GM12874 (cell line): ENCODE measurements at regions not wholly inside any gene's neighbourhood (a gene's known extent, or its start where the extent isn't known, plus 50 kb on each side); places are given as distances from the start of the nearest gene placed in this dataset.

ENCODE experiments used
- TF ChIP-seq, protein P1 (sequence below): IDR thresholded peaks from 2 replicates; pipeline ENCODE4 v1.5.1; 2011; ENCODE audit warnings: low read depth, mild to moderate bottlenecking, control low read depth, low read length, moderate library complexity; ENCODE audit not compliant: insufficient read depth

- TF ChIP-seq, protein P1, sequence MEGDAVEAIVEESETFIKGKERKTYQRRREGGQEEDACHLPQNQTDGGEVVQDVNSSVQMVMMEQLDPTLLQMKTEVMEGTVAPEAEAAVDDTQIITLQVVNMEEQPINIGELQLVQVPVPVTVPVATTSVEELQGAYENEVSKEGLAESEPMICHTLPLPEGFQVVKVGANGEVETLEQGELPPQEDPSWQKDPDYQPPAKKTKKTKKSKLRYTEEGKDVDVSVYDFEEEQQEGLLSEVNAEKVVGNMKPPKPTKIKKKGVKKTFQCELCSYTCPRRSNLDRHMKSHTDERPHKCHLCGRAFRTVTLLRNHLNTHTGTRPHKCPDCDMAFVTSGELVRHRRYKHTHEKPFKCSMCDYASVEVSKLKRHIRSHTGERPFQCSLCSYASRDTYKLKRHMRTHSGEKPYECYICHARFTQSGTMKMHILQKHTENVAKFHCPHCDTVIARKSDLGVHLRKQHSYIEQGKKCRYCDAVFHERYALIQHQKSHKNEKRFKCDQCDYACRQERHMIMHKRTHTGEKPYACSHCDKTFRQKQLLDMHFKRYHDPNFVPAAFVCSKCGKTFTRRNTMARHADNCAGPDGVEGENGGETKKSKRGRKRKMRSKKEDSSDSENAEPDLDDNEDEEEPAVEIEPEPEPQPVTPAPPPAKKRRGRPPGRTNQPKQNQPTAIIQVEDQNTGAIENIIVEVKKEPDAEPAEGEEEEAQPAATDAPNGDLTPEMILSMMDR: no peak
Measured at GRCh38 chr13:47166336-47166735, 269.5 kb upstream of the HTR2A start.

- TF ChIP-seq, protein P1: no peak
Measured at GRCh38 chr13:47159853-47160550, 263.1 kb upstream of the HTR2A start.

- TF ChIP-seq, protein P1: no peak
Measured at GRCh38 chr13:47158593-47158992, 261.7 kb upstream of the HTR2A start.

DNA sequence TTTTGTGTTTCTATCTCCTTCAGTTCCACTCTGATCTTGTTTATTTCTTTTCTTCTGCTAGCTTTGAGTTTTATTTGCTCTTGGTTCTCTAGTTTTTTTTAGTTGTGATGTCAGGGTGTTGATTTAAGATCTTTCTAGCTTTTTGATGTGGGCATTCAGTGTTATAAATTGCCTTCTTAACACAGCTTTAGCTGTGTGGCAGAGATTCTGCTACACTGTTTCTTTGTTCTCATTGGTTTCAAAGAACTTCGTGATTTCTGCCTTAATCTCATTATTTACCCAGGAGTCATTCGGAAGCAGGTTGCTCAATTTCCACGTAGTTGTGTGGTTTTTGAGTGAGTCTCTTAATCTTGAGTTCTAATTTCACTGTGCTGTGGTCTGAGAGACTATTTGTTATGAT lies 251.7 kb upstream of the HTR2A start:
- TF ChIP-seq, protein P1: no peak

- TF ChIP-seq, protein P1: no peak
Measured at GRCh38 chr13:47147812-47148119, 250.9 kb upstream of the HTR2A start.

- TF ChIP-seq, protein P1: no peak
Measured at GRCh38 chr13:47146991-47147811, 250.3 kb upstream of the HTR2A start.

DNA sequence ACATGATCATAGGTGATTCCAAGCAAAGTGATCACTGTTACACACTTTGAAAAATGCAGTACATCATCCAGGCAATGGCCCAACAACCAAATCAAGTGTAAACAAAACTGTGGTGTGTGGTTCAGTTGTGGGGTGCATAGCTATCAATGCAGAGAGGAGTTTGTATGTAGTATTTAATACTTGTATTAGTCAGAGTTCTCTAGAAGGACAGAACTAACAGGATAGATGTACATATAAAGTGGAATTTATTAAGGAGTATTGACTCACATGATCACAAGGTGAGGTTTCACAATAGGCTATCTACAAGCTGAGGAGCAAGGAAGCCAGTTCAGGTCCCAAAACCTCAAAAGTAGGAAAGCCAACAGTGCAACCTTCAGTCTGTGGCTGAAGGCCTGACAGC lies 249.3 kb upstream of the HTR2A start:
- TF ChIP-seq, protein P1: no peak
